HG03342 (cell line): ENCODE measurements at regions not wholly inside any gene's neighbourhood (a gene's known extent, or its start where the extent isn't known, plus 50 kb on each side); places are given as distances from the start of the nearest gene placed in this dataset.
"Not testable (repeated sequence)": the region's sequence is repeated elsewhere in the genome, so short reads cannot be mapped to it uniquely, and the experiment has no call there.

Experiments used
- ATAC-seq: cut with Tn5 transposase; IDR thresholded peaks from one replicate; pipeline ENCODE4 v1.9.1; 2021; ENCODE audit warnings: mild to moderate bottlenecking, moderate library complexity; ENCODE audit not compliant: unreplicated experiment

DNA sequence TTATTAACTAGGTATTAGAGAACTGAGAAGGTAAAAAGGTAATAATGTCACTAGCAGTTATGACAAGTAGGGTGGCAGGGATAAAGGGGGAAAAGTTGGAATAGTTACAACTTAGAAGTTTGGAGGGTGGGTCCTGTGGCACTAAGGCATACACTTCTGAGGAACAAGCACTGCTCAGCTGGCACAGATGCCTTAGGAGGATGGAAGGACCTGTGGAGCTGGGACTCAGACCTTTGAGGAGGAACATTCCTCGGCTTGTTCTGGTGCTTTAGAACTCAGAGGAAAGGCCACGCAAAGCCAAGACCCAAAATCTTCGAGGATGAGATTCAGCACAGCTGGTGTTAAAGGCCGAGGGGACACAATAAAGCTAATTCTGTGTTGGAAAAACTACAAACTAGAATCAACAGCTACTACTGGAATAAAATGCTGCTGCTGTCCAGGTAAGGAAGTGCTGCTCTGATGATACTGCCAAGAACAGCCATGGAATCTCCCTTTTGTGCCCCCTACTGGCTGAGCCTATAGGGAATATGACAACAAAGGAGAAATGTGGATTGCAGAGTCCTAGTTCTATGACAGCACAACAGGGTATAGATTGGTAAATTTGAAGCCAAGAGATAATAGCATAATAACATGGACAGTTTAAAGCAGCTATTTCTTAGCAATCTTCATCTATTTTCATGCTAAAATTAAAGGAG lies 126.7 kb downstream of the SLC25A46 start:
- ATAC-seq = peak; percentile 68

DNA sequence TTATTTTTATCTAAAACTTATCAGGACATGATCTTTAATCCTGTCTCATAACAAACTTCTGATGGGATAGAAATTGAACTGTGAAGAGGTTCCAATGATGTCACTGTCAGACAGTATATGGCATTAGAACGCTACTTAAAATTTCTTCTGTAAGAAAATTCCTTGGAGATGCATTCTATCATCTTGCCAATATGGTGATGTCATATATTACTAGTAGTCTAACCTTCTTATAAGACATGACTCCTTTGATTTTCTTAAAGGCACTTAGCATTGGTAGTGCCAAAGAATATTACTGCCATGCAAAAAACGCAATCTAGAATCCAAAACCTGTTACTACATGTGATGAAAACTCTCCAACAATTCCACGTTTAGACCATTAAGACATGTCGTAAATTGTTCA lies 131.1 kb downstream of the SLC25A46 start:
- ATAC-seq = no peak

DNA sequence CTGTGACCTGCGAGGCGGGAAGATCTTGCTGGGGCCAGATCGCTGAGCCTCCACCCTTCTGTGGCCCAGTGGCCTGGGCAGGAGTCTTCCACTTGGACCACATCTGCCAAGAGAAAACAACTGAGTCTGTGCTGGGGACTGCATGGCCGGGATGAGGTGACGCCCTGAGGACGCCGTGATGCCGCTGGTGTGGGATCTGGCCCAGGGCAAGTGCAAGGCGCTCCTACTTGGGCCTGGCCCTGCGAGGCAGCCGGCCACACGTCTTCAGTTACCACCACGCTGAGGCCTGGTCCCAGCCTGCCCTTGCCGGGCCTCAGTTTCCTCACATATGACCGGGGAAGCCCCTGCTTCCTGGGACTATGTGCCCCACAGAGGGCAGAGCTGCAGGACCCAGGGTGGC lies 133.4 kb downstream of the SLC25A46 start:
- ATAC-seq = no peak

DNA sequence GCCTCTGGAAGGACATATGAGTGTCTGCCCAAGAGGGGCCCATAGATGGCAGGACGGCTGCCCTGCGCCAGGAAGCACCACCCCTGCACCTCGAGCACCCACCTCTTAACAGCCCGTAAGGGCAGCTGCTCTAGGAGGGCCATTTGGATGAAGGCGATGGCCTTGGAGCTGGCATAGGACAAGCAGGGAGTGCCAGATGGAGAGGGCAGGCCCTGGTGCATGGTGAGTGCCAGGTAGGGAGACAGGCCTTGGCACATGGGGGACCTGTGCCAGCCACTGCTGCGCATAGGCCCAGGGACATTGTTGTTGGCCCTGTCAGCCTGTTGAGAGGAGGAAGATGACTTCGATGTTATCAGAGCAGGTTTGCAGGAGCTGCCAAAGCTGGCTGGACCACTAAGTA lies 134.2 kb downstream of the SLC25A46 start:
- ATAC-seq = no peak

DNA sequence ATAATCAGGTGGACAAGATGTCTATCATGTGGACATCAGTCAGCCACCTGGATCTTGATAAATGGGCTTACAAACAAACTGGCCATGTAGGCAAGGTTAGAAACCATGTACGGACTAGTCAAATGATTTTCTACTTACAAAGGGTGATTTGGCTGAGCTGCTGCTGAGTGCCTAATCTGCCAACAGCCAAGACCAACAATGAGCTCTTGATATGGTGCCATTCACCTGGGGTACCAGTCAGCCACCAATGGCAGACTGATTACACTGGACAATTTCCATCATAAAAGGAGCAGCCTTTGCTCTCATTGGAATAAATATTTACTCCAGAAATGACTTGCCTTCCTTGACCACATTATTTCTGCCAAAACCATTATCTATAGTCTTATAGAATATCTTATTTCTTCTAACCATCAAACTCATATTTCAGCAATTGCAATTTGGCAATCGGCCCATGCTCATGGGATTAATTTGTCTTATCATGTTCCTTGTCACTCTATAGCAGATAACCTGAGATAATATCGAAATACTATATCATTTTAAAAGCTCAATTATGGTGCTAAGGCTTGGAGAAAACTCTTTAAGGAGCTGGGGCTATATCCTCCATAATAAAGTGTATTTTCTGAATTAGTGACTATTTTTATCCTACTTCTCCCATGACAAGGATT lies 135.1 kb downstream of the SLC25A46 start:
- ATAC-seq = no peak

DNA sequence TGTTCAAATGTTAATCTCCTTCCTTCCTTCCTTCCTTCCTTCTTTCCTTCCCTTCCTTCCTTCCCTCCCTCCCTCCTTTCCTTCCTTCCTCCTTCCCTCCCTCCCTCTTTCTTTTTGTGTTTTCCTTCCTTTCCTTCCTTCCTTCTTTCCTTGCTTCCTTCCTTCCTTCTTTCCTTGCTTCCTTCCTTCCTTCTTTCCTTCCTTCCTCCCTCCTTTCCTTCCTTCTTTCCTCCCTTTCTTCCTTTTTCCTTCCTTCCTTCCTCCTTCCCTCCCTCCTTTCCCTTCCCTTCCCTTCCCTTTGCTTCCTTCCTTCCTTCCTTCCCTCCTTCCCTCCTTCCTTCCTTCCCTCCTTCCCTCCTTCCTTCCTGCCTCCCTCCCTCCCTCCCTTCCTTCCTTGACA lies 136.3 kb downstream of the SLC25A46 start:
- not testable (repeated sequence) for ATAC-seq

DNA sequence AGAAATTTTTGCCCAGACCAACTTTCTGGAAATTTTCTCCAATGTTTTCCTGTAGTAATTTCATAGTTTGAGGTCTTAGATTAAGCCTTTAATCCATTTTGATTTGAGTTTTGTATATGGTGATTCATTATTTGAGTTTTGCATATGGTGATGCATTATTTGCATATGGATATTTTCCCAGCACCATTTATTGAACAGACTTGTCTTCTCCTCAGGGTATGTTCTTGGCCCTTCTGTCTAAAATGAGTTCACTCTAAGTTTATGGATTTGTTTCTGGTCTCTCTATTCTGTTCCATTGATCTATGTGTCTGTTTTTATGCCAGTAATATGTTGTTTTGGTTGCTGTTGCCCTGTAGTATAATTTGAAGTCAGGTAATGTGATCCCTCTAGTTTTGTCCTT lies 139.3 kb downstream of the SLC25A46 start:
- no peak for ATAC-seq

DNA sequence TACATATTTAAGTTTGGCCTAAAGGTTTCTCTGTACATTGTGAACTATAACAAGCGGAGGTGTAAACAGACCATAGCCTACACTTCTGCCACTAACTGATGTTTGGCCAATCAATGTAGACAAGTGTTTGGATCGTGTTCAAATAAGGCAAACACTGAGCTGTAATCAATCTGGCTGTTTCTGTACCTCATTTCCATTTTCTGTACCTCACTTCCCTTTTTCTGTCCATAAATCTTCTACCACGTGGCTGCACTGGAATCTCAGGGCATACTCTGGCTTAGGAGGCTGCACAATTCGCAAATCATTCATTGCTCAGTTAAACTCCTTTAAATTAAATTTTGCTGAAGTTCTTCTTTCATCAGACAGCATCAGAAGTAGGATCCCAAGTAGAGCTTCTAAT lies 140.9 kb downstream of the SLC25A46 start:
- ATAC-seq = peak; percentile 55

DNA sequence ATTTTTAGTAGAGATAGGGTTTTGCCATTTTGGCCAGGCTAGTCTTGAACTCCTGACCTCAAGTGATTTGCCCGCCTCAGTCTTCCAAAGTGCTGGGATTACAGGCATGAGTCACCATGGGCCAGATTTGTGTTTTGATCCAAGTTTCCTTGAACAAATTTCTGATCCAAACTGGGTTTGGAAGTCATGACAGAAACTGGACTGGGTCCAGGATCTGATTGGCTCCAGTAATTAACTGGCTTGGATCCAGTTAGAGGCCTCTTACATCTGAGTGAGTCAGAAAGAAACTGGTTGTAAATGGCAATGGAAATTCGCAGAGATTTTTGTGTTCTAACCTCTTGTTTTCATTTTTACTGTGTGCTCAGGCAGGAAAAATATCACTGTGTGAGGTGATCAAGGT lies 141.6 kb downstream of the SLC25A46 start:
- ATAC-seq = peak; percentile 47

DNA sequence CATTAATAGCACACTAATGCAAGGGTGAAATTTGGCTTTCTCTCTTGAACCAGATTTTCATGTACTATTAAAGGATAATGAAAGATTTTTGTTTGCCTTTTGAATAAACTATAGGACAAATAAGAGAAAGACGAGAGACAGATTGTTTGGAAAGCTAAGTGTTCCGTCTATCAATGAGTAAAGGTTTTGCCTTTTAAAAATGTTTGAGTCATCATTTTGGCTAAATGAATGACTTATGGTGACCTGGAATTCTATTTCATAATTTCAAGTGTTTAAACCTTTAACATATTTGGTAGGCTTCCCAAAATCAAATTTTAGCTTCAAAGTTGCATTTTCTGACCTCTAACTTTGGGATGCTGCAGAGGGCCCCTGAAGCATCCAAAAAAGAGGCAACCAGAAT lies 145.2 kb downstream of the SLC25A46 start:
- no peak for ATAC-seq

DNA sequence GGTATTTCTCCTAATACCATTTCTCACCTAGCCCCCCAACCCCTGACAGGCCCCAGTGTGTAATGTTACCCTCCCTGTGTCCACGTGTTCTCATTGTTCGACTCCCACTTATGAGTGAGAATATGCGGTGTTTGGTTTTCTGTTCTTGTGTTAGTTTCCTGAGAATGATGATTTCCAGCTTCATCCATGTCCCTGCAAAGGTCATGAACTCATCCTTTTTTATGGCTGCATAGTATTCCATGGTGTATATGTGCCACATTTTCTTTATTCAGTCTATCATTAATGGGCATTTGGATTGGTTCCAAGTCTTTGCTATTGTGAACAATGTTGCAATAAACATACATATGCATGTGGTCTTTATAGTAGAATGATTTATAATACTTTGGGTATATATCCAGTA lies 148.4 kb downstream of the SLC25A46 start:
- not testable (repeated sequence) for ATAC-seq

DNA sequence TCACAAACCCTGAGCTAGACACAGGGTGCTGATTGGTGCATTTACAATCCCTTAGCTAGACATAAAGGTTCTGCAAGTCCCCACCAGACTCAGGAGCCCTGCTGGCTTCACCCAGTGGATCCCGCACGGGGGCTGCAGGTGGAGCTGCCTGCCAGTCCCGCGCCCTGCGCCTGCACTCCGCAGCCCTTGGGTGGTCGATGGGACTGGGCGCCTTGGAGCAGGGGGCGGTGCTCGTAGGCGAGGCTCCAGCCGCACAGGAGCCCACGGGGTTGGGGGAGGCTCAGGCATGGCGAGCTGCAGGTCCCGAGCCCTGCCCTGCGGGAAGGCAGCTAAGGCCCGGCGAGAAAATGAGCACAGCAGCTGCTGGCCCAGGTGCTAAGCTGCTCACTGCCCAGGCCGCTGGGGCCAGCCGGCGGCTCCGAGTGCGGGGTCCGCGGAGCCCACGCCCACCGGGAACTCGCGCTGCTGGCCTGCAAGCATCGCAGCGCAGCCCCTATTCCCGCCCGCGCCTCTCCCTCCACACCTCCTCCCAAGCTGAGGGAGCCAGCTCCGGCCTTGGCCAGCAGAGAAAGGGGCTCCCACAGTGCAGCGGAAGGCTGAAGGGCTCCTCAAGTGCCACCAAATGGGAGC lies 155.2 kb downstream of the SLC25A46 start:
- ATAC-seq = not testable (repeated sequence)

DNA sequence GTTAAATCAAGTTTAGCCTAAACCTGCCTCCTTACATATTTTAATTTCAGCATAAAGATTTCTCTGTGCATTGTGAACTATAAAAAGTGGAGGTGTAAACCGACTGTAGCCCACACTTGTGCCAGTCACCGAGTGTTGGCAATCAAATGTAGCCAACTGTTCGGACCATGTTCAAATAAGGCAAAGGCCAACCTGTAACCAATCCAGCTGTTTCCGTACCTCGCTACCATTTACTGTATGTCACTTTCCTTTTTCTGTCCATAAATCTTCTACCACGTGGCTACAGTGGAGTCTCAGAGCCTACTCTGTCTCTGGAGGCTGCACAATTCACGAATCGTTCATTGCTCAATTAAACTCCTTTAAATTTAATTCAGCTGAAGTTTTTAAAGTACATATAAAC lies 156.0 kb downstream of the SLC25A46 start:
- no peak for ATAC-seq

DNA sequence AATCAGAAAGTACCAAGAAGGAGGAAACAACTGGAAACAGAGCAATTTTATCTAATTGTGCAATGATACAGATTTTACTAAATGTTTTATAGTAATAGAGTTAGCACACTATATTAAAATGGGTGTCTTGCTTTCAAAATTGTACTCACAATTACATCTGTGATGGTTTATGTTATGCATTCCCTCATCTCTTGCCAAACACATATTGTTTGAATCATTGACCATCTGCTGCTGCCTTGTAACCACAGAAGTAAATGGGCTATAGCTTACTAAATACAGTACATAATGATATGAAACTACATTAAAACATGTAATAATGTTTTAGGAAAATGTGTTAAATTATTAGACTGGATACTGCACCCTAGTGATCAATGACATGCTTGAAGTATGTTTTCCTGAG lies 158.1 kb downstream of the SLC25A46 start:
- ATAC-seq = no peak

DNA sequence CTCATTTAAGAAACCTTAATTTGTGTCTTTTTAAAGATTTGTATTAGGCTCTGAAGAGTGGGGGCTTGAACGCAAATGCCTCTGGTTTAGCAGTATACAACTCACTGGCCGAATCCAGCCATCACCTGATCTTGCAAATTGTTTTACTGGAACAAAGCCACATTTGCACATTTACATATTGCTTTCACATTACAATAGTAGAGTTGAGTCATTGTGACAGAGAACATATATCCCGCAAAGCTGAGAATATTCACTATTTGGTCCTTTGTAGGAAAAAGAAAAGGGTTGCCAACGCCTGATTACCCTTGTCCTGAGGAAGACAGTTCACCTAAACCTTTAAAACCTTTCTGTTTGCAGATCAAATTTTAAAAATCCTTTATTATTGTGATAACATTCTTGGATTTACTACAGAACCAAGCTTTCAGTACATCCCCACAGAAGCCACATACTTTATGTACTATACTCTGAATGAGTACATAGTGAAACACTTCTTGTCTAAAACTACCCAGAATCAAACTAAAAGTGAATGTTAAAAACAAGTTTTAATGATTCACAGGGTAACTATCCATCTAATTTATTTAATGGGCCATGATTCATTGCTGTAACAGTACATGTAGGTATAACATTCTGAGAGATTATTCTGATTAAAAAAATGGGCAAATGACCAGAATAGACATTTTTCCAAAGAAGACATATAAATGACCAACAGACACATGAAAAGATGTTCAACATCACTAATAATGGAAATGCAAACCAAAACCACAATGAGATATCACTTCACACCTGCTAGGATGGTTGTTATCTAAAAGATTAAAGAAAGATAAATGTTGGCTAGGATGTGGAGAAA lies 161.0 kb downstream of the SLC25A46 start:
- ATAC-seq = peak; percentile 90

DNA sequence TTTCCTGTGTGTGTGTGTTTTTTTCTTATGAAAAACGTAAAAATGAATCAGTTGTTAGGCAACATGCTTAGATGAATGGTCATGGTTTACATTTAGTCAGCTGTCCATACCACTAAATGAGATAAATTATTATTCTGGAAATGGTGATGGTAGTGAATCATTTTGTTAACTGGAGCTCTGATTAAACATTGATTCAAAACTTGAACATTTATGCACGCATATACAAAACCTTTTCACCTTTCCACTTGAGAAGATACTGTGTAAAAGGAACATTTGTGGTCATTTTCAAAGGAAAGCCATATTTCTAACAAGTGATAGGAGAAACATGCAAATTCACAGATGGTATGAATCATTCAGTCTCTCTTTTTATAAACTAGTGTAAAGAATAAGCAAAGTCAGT lies 162.0 kb downstream of the SLC25A46 start:
- ATAC-seq = peak; percentile 34

DNA sequence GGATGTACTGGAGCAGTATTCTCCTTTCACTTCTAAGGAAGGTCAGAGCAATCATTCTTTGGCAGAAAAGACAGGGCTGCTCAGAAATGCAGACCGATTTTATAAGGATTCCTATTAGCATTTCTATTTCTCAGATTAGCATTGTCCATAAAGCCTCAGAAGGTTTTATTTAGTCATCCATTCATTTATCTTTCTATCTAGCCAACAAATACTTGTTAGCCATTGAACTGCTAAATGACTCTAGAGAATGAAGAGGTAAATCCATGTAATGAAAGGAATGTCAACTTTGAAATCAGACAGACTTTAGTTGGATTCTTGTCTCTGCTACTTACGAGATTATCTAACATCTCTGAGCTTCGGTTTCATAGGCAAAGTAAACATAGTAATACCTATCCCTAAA lies 165.2 kb downstream of the SLC25A46 start:
- ATAC-seq = no peak

DNA sequence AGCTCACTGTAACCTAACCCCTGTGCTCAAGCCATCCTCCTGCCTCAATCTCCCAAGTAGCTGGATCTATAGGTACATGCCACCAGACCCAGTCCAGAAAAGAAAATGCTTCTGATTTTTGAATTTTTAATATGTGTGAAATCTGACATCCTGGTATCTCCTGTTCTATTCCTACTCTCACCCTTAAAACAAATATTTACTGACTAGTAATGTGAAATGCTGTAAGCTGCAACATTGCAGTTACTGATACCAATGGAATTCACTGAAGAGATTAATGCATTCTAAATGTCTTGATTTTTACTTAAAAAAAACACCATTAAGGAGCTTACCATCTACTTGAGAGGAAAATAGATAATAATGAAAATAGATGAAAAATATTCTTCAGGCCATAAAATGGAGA lies 162.7 kb upstream of the TSLP start:
- ATAC-seq = no peak

DNA sequence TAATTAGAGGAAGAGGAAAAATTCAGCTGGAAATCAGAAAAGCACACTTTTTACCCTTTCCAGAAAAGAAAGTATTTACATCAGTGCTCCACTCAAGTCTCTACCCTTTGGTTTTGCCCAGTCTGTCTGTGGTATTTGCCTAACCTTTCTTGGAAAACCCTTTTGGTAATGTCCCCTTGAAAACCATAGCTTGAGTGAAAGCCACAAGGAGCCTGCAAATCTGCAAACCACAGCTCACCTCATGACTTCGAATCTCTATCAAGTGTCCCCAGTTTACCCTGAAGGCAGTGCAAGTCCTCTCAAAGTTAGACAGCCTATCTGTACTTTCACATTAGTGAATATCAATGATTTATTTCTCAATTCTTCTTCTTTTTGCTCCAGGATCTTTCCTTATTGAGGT lies 162.1 kb upstream of the TSLP start:
- no peak for ATAC-seq

DNA sequence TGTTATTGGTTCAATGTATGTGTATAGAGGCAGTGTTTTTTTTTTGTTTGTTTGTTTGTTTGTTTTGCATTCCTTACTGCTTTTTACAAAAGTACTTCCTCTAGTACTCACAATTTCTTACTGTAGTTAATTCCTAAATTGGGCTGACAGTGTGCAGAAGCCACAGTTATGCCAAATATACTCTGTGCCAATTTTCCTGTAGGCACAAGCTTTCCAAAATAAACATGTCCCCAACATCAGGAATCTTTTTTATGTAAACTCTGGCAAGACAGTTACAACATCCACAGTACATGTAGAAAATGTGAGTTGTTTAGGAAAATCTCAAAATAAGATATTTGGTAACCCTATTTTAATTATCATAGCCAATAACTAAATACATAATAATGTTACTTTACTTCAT lies 161.6 kb upstream of the TSLP start:
- no peak for ATAC-seq

DNA sequence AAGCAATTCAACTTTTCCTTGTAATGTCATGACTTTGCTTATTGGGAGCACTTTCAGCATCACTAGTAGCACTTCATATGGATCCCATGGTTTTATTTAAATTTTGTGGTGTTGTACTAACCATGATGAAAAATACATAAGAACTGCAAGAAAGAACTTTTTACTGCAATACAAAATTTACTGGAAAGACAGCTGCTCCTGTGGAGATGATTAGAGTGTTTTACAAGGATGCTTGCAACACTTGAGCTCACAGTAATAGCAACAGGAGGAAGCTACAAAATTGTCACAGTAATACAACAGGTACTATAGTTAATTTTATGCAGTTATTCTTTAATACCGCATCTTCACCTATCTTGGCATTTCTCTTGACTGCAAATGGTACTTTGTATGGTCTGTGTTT lies 158.3 kb upstream of the TSLP start:
- no peak for ATAC-seq
